Stimulated activated naive CD8-positive, alpha-beta T cell treated with anti-CD3 and anti-CD28 coated beads, Interleukin-15, amount 100 ng/mL, for 72 hours (primary cell): ENCODE measurements at regions not wholly inside any gene's neighbourhood (a gene's known extent, or its start where the extent isn't known, plus 50 kb on each side); places are given as distances from the start of the nearest gene placed in this dataset.

ENCODE experiments used
- ATAC-seq: fragments of 150-1000 bp; cut with Tn5 transposase; 2 replicates; pipeline ENCODE4 v1.10.0; 2021; ENCODE audit warnings: mild to moderate bottlenecking, moderate library complexity
- DNase-seq, 2 donors: peaks; one replicate each; pipeline ENCODE4 v3.0.0; 2021 to 2022
- H3K27ac Mint-ChIP-seq, 2 donors: one replicate each; pipeline ENCODE4 v1.8.0; 2022; ENCODE audit warnings: mild to moderate bottlenecking in 2 of 2, mixed read lengths in 2 of 2, moderate library complexity in 2 of 2
- H3K27me3 Mint-ChIP-seq: one replicate; pipeline ENCODE4 v1.8.0; 2022; ENCODE audit warnings: mixed read lengths
- H3K4me1 Mint-ChIP-seq: one replicate; pipeline ENCODE4 v1.8.0; 2022; ENCODE audit warnings: mild to moderate bottlenecking, mixed read lengths
- H3K4me3 Mint-ChIP-seq, 2 donors: one replicate each; pipeline ENCODE4 v1.8.0; 2022; ENCODE audit warnings: mild to moderate bottlenecking in 2 of 2, mixed read lengths in 2 of 2, moderate library complexity in 1 of 2
- H3K9me3 Mint-ChIP-seq, 2 donors: one replicate each; pipeline ENCODE4 v1.8.0; 2022; ENCODE audit warnings: mixed read lengths in 2 of 2

DNA sequence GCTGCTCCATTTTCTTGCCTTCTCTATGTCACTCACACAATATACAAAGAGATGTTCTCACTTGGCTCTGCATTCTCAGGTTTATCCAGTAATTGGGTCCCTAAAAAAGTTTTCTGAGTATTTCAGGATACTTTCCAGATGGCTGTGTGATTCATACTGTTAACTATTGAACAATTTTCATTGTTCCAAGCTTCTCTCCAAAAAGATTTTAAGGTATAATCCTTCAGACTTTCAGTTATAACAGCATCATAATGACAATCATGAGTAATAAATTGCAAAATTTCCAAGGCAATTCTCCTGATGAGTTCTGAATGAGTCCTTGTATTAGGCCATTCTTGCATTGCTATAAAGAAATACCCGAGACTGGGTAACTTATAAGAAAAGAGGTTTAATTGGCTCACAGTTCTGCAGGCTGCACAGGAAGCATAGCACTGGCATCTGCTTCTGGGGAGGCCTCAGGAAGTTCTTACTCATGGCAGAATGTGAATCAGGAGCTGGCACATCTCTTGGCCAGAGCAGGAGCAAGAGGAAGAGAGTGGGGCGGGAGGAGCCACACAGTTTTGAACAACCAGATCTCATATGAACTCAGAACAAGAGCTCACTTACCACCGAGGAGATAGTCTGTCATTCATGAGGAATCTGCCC is 148.1 kb downstream of the SLC16A9 start:
- H3K27me3 Mint-ChIP-seq, result peaks cover 6% of the 10 kb centered on the region
- no peaks in the 10 kb centered on the region for H3K4me1 Mint-ChIP-seq
- H3K9me3 Mint-ChIP-seq, result no peaks in the 10 kb centered on the region
- no peak for ATAC-seq
- DNase-seq, result no peak
- H3K4me3 Mint-ChIP-seq, result no peak overlapping the region
- H3K27ac Mint-ChIP-seq, result no peak overlapping the region

DNA sequence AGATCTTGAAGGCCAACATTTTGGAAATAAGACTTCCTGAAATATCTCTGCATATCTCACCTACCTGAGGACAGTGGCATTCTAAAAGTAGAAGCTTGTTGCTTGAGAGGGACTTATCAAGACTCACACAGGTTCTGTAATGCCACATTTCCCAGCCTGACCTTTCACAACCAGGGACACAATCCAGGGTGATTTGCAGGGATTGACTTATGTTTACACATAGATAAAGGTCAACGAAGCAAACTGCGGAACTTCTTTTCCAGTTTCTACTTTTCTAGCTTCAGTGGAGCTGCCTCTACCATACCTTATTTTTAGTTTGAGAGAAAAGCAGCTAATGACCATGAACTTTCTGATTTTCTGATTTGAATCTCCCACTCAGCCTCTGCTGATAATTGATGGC is 148.7 kb downstream of the SLC16A9 start:
- ATAC-seq (no peak), DNase-seq (no peak)
- Mint-ChIP-seq H3K4me1 (no peaks in the 10 kb centered on the region), H3K27me3 (peaks cover 6% of the 10 kb centered on the region), H3K4me3 (no peak overlapping the region), H3K9me3 (no peaks in the 10 kb centered on the region), H3K27ac (no peak overlapping the region)

DNA sequence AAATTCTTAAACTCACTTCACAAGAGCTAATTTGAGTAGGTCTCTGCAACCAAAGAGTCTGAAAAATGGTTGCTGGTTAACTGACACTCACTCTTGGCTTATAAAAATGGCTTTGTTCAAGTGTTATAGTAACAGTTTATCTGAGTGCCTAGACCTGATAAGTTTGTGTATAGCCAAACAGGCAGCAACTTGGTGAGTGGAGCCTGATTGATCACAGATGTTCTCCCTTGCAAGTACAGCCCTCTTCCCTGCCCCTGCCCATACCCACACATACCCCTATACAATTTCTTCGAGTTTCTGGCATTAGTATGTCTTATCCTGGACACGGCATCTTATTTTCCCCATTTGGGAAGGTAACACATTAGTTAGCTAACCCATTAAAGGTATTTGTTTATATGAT is 149.5 kb downstream of the SLC16A9 start:
- H3K9me3 Mint-ChIP-seq, result no peaks in the 10 kb centered on the region
- peaks cover 6% of the 10 kb centered on the region for H3K27me3 Mint-ChIP-seq
- no peak overlapping the region for H3K4me3 Mint-ChIP-seq
- no peak for ATAC-seq
- no peaks in the 10 kb centered on the region for H3K4me1 Mint-ChIP-seq
- no peak overlapping the region for H3K27ac Mint-ChIP-seq
- no peak for DNase-seq

DNA sequence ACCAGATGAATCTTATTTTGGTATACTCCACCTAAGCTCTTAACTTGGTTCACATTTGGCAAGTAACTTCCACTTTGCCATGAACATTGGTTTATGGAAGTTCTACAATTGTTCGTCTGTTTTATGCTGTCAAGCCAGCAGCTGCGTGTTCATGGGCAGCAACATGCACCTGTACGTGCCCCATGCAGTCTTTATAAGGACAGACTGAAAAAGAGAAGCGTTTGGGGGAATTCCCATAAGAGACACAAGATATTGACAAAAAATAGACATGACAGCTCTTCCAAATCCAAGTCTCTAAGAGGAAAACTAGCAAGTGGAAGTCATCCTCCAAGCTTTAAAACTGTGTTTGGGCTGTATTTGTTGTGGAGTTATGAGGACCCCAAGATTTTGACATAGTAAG is 151.6 kb downstream of the SLC16A9 start:
- DNase-seq (no peak), ATAC-seq (no peak)
- peaks cover 6% of the 10 kb centered on the region for H3K27me3 Mint-ChIP-seq
- no peak overlapping the region for H3K4me3 Mint-ChIP-seq
- H3K9me3 Mint-ChIP-seq, result no peaks in the 10 kb centered on the region
- no peaks in the 10 kb centered on the region for H3K4me1 Mint-ChIP-seq
- no peak overlapping the region for H3K27ac Mint-ChIP-seq

DNA sequence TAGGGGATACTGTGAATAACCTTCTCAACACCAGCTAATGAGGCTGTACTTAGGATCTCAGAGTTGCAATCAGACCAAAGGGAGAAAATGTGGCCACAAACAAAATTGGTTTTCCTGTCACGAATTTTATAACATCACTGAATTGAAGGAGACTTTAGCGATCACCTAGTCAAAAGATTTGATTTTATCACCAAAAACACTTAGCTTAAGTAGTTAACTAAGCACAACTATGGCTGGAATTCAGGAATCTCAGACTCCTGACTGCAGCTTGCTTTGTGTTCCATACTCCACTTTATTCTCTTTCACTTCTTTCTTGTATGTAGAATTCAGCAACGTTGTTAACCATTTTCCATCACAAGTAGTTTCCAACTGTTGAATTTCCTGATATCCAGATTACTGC is 152.0 kb downstream of the SLC16A9 start:
- H3K4me1 Mint-ChIP-seq, result no peaks in the 10 kb centered on the region
- no peak overlapping the region for H3K4me3 Mint-ChIP-seq
- ATAC-seq, result no peak
- H3K27ac Mint-ChIP-seq, result no peak overlapping the region
- H3K9me3 Mint-ChIP-seq, result no peaks in the 10 kb centered on the region
- H3K27me3 Mint-ChIP-seq, result peaks cover 6% of the 10 kb centered on the region
- DNase-seq, result no peak

DNA sequence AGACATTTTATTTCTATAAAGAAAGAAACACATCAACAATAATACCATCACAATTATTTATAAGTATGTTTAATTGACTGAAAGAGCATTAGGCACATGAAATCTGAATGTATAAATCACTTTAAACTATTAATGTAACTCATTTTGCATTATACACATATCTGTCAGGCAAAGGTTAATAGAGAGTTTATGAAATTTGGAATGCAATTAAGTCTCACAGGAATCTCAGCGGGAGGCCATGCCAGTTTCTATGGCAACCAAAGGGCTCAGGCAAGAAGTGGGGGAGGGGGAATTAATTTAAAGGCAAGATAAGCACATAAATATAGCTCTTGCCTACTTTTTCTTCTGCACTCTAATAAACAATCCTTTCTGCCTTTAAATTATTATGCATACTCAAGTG is 152.6 kb downstream of the SLC16A9 start:
- Mint-ChIP-seq H3K4me3 (no peak overlapping the region), H3K9me3 (no peaks in the 10 kb centered on the region), H3K27me3 (peaks cover 6% of the 10 kb centered on the region), H3K27ac (no peak overlapping the region), H3K4me1 (no peaks in the 10 kb centered on the region)
- DNase-seq, result no peak
- ATAC-seq, result no peak

DNA sequence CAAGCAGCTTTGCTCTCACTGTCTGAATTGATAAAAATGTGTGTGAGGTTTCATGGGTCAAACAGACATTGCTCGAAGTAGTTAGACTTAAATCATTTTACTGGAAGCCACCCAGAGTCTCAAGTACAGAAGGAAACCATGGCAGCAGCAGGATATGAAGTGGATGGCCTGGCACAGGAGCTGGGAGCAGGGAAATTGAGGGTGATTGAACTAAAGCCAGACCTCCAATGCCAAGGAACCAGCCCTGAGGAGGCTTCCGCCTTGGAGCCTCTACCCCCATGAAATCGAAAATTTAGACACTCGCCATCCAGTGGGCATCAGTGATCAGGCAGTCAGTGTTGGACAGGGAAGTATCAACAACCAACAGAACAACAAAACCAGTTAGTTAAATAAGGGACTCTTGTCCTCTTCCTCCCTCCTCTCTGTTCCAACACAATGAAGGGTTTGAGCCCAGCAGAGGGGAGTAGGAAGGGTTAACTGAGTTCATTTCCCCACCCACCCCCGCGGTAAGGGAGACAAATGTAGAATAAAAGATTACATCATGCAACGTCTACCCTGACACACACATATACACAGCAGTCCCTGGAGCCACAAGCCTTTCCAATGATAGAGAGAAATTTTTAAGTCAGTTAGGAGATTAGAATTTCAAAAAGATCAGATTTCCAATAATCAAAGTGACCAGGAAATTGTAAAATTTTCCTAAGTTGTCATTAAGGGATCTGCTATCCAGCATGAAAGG is 156.3 kb downstream of the SLC16A9 start:
- ATAC-seq, result no peak
- peaks cover 6% of the 10 kb centered on the region for H3K27me3 Mint-ChIP-seq
- H3K27ac Mint-ChIP-seq, result peak overlapping the region; percentile 10 to 51
- no peaks in the 10 kb centered on the region for H3K9me3 Mint-ChIP-seq
- no peaks in the 10 kb centered on the region for H3K4me1 Mint-ChIP-seq
- H3K4me3 Mint-ChIP-seq, result no peak overlapping the region
- no peak for DNase-seq

DNA sequence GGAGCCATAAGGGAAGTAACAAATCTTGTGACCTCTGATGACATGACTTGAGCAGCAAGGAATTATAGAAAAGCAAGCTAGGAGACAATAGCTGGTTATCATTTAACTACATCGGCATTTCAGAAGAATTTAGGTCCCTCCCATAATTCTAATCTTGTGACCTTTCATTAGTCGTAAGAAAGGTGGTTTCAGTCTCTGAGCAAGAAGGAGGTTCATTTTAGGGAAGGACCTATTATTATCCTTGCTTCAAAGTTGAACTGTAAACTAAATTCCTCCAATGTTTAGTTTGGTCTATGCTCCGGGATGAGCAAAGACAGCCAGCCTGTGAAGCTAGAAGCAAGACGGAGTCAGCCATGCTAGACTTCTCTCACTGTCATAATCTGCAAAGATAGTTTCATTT is 159.6 kb downstream of the SLC16A9 start:
- no peaks in the 10 kb centered on the region for H3K4me1 Mint-ChIP-seq
- H3K4me3 Mint-ChIP-seq, result no peak overlapping the region
- DNase-seq (no peak), ATAC-seq (no peak)
- H3K27ac Mint-ChIP-seq, result no peak overlapping the region
- H3K27me3 Mint-ChIP-seq, result no peaks in the 10 kb centered on the region
- H3K9me3 Mint-ChIP-seq, result no peaks in the 10 kb centered on the region

DNA sequence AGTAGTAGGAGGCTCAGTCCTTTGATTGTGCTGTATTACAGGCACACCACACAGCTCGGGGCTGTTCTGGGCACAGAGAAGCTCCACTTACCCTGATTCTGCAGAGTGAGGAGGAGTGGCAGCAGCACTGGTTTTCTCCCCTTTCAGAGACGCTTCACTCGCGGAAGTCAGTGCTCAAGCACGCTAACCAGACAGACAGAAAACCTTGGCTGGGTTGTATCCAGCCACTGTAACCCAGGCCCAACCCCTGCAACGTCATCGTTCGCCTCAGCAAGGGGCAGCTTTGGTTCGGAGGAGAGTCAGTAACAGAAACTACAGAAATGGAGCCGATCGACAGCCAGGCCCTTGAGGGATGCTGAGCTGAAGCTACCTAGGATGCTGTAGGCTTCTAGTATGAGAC is 171.0 kb downstream of the SLC16A9 start:
- DNase-seq (no peak), ATAC-seq (no peak)
- Mint-ChIP-seq H3K9me3 (peaks cover 7 to 12% of the 10 kb centered on the region in 2 donors), H3K27ac (no peak overlapping the region), H3K27me3 (no peaks in the 10 kb centered on the region), H3K4me3 (no peak overlapping the region), H3K4me1 (no peaks in the 10 kb centered on the region)

DNA sequence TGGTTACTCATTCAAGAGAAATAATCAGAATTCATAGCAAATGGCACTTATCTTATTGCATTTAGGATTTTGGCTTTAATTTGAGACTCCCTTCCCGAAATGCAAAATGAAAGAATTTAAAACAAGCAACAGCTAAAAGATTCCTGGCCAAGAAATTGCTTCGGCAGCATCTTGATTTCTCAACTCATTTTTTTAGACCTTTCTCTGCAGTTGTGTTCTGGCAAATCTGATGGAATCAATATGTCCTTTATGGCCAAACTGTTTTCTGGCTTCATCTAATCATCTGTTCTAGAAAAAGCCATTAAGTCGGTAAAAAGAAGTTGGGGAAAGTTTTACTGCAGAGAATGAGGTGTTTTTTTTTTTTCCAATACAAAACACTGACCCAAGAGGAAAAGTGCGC is 172.1 kb downstream of the SLC16A9 start:
- no peak for DNase-seq
- Mint-ChIP-seq H3K4me3 (no peak overlapping the region), H3K4me1 (no peaks in the 10 kb centered on the region), H3K27me3 (no peaks in the 10 kb centered on the region), H3K27ac (no peak overlapping the region), H3K9me3 (peaks cover 11 to 12% of the 10 kb centered on the region in 2 donors)
- no peak for ATAC-seq

DNA sequence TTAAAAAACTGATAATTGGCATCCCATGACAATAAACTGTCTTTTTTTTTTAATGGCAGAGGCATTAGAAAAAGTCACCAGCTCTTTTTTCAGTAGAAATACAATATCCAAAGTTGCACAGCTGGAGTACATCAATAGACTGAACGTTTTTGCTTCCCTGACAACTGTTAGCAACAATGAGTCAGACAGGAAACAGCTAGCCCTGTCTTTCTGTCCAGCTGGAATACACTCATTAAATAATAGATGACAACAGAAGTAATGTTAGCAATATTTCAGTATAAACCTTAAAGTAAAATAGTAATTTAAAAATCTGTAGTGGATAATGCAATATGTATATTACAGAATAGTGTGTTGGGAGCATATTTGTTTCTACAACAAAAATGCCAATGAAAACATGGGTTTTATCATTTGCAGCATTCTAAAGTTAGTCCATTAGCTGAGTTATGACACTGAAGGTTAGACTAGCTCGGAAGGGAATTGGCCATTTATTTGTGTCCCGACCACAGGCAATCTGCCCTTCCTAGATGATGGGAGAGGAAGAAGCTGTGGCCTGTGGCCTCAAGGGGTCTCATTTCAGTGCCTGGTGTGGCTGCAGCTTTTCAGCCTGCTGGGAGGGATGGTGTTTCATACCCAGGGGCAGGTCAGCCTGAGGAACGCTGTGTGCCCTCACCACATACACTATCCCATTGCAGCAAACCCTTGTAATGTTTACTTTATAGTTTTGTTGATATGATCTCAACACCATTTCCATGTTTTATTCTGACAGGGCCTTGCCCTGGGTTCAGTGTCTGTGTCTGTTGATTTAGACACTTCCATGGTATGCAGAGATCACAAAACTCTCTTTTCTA is 173.3 kb downstream of the SLC16A9 start:
- Mint-ChIP-seq H3K27me3 (no peaks in the 10 kb centered on the region), H3K4me3 (no peak overlapping the region), H3K9me3 (peaks cover 11 to 12% of the 10 kb centered on the region in 2 donors), H3K4me1 (no peaks in the 10 kb centered on the region), H3K27ac (no peak overlapping the region)
- ATAC-seq, result no peak
- DNase-seq, result no peak

DNA sequence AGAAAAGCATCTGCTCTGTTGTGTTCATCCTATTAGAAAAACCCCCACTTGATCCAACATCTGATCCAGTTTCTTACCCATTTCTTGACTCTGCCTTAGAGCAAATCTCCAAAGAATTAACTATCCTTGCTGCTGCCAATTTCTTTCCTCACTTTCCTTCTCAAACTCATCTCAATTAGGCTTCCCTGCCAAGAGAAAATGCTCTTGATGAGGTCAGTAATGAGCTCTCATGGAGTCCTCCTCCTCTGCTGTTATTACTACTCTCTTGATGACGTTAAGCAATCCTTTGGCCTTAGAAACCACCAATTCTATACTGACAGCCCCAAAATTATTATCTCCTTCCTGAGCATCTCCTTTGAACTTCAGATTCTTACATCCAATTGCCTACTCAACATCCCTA is 162.0 kb upstream of the FAM13C start:
- no peak for ATAC-seq
- H3K27ac Mint-ChIP-seq, result no peak overlapping the region
- no peaks in the 10 kb centered on the region for H3K4me1 Mint-ChIP-seq
- H3K27me3 Mint-ChIP-seq, result peaks cover 7% of the 10 kb centered on the region
- no peak for DNase-seq
- no peak overlapping the region for H3K4me3 Mint-ChIP-seq
- H3K9me3 Mint-ChIP-seq, result peaks cover 0 to 8% of the 10 kb centered on the region in 2 donors

DNA sequence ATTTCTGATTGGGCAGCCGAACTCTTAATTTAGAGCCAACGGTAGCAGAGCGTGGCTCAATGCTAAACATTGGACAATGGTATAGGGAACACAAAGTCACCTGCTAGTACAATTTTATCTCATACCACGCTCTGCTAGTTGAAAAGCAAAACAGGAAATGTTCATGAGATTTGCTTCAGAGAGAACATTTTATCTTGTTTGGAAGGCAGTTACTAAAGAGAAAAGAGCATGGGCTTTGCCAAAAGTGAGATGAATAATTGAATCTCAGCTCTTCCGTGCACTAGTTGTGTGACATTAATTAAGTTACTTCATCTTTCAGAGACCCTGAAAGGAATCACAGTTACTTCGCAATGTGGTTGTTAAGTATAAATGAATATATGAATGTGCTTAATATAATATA is 161.5 kb upstream of the FAM13C start:
- DNase-seq (no peak), ATAC-seq (no peak)
- H3K4me3 Mint-ChIP-seq, result no peak overlapping the region
- H3K9me3 Mint-ChIP-seq, result peaks cover 4 to 8% of the 10 kb centered on the region in 2 donors
- H3K27me3 Mint-ChIP-seq, result peaks cover 7% of the 10 kb centered on the region
- no peaks in the 10 kb centered on the region for H3K4me1 Mint-ChIP-seq
- H3K27ac Mint-ChIP-seq, result no peak overlapping the region

DNA sequence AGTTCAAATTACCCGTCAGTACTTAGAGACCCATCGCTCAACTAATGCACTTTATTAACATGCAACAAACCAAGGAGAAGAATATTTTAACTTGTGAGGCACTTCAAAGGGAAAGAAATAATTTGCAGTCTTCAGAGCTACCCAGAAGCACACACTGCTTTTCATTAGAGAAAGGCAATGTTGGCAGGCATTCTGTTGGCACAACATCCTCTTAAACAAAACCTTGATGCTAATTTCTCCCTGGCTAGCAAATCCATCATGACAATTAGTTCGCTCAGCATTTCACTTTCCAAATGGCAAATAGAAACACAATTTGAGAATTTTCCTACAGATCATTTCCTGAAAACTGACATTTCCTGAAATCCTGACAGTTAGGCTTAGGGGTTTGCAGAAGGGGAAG is 155.6 kb upstream of the FAM13C start:
- DNase-seq, result no peak
- no peaks in the 10 kb centered on the region for H3K27me3 Mint-ChIP-seq
- H3K4me1 Mint-ChIP-seq, result no peaks in the 10 kb centered on the region
- H3K27ac Mint-ChIP-seq, result no peak overlapping the region
- H3K4me3 Mint-ChIP-seq, result no peak overlapping the region
- ATAC-seq, result no peak
- peaks cover 0 to 4% of the 10 kb centered on the region in 2 donors for H3K9me3 Mint-ChIP-seq

DNA sequence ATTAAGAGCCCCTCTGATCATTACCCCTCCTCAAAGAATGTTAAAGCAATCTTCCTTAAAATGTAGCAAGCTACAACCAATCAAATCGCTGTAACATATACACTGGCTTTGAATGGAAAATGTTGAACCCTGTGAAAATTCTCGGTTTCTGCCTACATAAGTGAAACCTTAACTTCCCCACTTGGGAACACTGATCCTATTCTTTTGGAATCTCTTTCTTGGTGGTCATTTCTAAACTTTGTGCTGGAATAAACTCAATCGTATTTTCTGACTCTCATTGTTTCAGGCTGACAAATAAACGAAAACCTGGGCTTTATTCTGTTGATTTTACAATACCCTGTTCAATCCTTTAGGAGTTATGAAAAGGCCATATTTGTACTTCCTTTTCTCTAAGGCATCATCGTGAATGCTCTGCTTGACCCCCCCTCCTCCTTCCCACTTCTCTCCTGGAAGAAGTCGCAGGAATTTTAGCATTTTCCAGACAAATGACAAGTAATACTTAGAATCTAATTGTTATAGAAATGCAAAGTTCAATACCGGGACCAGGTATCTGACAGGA is 155.1 kb upstream of the FAM13C start:
- no peak overlapping the region for H3K4me3 Mint-ChIP-seq
- no peaks in the 10 kb centered on the region for H3K27me3 Mint-ChIP-seq
- H3K4me1 Mint-ChIP-seq, result no peaks in the 10 kb centered on the region
- ATAC-seq, result no peak
- H3K9me3 Mint-ChIP-seq, result peaks cover 0 to 4% of the 10 kb centered on the region in 2 donors
- no peak for DNase-seq
- H3K27ac Mint-ChIP-seq, result no peak overlapping the region

DNA sequence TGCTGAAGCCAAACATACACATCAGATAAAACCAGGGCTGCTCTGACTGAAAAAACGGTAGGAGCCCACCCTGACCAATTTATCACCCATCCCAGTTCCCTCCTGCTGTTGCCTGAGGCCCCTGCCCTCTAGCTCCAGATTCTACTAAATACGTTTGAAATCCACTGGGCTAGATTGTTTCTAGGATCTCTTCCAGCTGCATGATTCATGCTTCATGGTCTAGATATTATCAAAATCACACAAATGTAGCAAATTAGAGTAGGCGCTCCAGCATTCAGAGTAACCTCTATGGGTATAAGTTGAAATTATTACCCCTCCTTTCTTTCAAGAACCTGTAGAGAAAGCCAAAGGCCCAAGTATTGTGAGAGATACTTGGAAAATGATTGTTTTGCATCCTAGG is 151.2 kb upstream of the FAM13C start:
- Mint-ChIP-seq H3K27ac (no peak overlapping the region), H3K9me3 (no peaks in the 10 kb centered on the region), H3K4me1 (no peaks in the 10 kb centered on the region), H3K27me3 (no peaks in the 10 kb centered on the region), H3K4me3 (no peak overlapping the region)
- ATAC-seq, result no peak
- DNase-seq, result no peak
